GM13976 (cell line): ENCODE measurements at regions not wholly inside any gene's neighbourhood (a gene's known extent, or its start where the extent isn't known, plus 50 kb on each side); places are given as distances from the start of the nearest gene placed in this dataset.

ENCODE experiments used
- DNase-seq: peaks from one replicate; pipeline ENCODE4 v3.0.0; 2012; ENCODE audit warnings: low spot score
- CTCF ChIP-seq: IDR thresholded peaks from 2 replicates; pipeline ENCODE4 v1.5.1; 2012; ENCODE audit warnings: borderline replicate concordance, mild to moderate bottlenecking; ENCODE audit not compliant: insufficient read depth; ENCODE audit errors: extremely low read depth, missing control alignments, control extremely low read depth
- in situ Hi-C: fragments of 300-500 bp; cut with MboI; formaldehyde crosslinking; loops from one replicate; pipeline ENCODE4 v1.12.0; 2022; ENCODE audit warnings: low sequenced_read_pairs, mixed read lengths, inconsistent platforms; ENCODE audit not compliant: unreplicated experiment

DNA sequence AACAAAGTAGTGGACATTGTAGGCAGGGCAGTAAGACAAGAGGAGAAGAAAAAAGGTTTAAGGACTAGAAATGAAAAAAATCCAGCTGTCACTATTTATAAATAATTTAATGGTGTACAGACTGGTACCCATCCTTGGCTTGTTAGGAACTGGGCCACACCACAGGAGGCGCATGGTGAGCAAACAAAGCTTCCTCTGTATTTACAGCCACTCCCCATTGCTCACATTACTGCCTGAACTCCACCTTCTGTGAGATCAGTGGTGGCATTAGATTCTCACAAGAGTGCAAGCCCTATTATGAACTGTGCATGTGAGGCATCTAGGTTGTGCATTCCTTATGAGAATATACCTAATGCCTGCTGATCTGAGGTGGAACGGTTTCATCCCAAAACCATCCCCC lies 62.6 kb upstream of the DMAC1 start:
- no peak for TF ChIP-seq CTCF
- DNase-seq: no peak
- in situ Hi-C loops: no loop called here

DNA sequence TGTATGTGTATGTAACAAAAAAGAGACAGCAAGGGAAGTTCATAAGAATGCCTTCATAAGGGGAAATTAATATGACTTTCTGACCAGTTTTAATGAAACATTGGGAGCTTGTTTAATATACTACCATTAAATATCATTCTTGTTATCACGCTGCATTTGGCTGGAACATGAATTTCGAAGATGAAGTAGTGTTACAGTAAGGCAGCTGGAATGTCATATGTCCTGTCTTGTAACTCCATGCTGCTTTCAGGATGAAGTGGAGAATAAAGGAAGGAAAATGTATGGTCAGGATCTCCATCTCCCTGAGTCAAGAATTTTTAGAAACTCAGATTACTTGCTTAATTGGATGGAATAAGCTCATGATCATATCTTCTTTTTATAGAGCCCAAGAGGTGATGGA lies 61.5 kb upstream of the DMAC1 start:
- DNase-seq: no peak
- TF ChIP-seq CTCF: no peak
- in situ Hi-C loops: no loop called here

- DNase-seq: no peak
- in situ Hi-C loops: no loop called here
- no peak for TF ChIP-seq CTCF
Measured at GRCh38 chr9:7860335-7860709, 60.7 kb upstream of the DMAC1 start.

- in situ Hi-C loops: no loop called here
- no peak for TF ChIP-seq CTCF
- DNase-seq: no peak
Measured at GRCh38 chr9:7859701-7860334, 60.2 kb upstream of the DMAC1 start.

GRCh38 chr9:7858166-7858565 lies 58.6 kb upstream of the DMAC1 start:
- in situ Hi-C loops: no loop called here
- DNase-seq: no peak
- TF ChIP-seq CTCF: no peak

DNA sequence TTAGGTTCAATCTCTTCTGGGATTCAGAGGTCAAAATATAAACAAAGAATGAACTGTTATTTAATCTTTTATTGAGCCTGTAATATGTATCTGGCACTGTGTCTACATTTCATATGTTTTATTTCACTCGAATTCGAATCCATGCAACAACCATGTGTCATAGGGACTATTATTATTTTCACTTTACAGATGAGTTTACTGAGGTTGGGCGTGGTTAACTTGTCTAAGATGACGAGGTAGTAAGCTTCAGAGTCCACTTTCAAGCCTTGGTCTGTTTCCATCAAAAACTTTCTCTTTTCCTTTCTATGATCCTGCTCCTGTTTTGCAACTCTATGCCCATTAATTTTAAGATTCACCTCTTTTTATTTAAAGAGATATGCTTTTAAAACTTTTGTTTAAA lies 55.2 kb upstream of the DMAC1 start:
- TF ChIP-seq CTCF: no peak
- DNase-seq: no peak
- in situ Hi-C loops: no loop called here
